KOPT-K1 (cell line): ENCODE measurements at regions not wholly inside any gene's neighbourhood (a gene's known extent, or its start where the extent isn't known, plus 50 kb on each side); places are given as distances from the start of the nearest gene placed in this dataset.

Experiments used
- H3K27ac ChIP-seq: fragments of 200-600 bp; sonication (generic); 2 replicates; pipeline ENCODE4 v1.5.1; 2016; ENCODE audit warnings: antibody characterized with exemption, mild to moderate bottlenecking, low read depth, low read length; ENCODE audit not compliant: poor library complexity, severe bottlenecking
- H3K36me3 ChIP-seq: fragments of 200-600 bp; sonication (generic); 2 replicates; pipeline ENCODE4 v1.5.1; 2017; ENCODE audit warnings: antibody characterized with exemption, mild to moderate bottlenecking, low read length, moderate library complexity; ENCODE audit not compliant: insufficient read depth
- H3K9me3 ChIP-seq: fragments of 200-600 bp; sonication (generic); 2 replicates; pipeline ENCODE4 v1.5.1; 2017; ENCODE audit warnings: antibody characterized with exemption, low read length, mild to moderate bottlenecking; ENCODE audit not compliant: insufficient read depth, poor library complexity, severe bottlenecking

GRCh38 chr11:127273593-127274327, 273.2 kb upstream of the KIRREL3 start:
- Histone ChIP-seq H3K27ac (no peak overlapping the region), H3K36me3 (no peaks in the 10 kb centered on the region)

GRCh38 chr11:127270851-127271250, 270.3 kb upstream of the KIRREL3 start:
- no peaks in the 10 kb centered on the region for H3K36me3 ChIP-seq
- H3K27ac ChIP-seq = no peak overlapping the region
- no peaks in the 10 kb centered on the region for H3K9me3 ChIP-seq

More at GRCh38 chr11:127273593-127274327, 273.2 kb upstream of the KIRREL3 start:
- no peaks in the 10 kb centered on the region for H3K9me3 ChIP-seq

GRCh38 chr11:127269911-127270310, 269.3 kb upstream of the KIRREL3 start:
- no peak overlapping the region for H3K27ac ChIP-seq
- no peaks in the 10 kb centered on the region for H3K9me3 ChIP-seq
- H3K36me3 ChIP-seq = no peaks in the 10 kb centered on the region

- no peaks in the 10 kb centered on the region for H3K36me3 ChIP-seq
Observed at GRCh38 chr11:127268932-127269331, 268.4 kb upstream of the KIRREL3 start.

GRCh38 chr11:127268521-127268920, 268.0 kb upstream of the KIRREL3 start:
- H3K9me3 ChIP-seq = no peaks in the 10 kb centered on the region
- H3K36me3 ChIP-seq = no peaks in the 10 kb centered on the region
- H3K27ac ChIP-seq = no peak overlapping the region

More at GRCh38 chr11:127268932-127269331, 268.4 kb upstream of the KIRREL3 start:
- H3K27ac ChIP-seq = no peak overlapping the region
- no peaks in the 10 kb centered on the region for H3K9me3 ChIP-seq

GRCh38 chr11:127259102-127259501, 258.5 kb upstream of the KIRREL3 start:
- no peak overlapping the region for H3K27ac ChIP-seq
- H3K36me3 ChIP-seq = no peaks in the 10 kb centered on the region
- H3K9me3 ChIP-seq = no peaks in the 10 kb centered on the region

GRCh38 chr11:127255209-127255608, 254.6 kb upstream of the KIRREL3 start:
- Histone ChIP-seq H3K9me3 (no peaks in the 10 kb centered on the region), H3K27ac (no peak overlapping the region), H3K36me3 (no peaks in the 10 kb centered on the region)

GRCh38 chr11:127252321-127252720, 251.8 kb upstream of the KIRREL3 start:
- Histone ChIP-seq H3K36me3 (no peaks in the 10 kb centered on the region), H3K27ac (no peak overlapping the region), H3K9me3 (no peaks in the 10 kb centered on the region)

GRCh38 chr11:127249576-127249975, 249.0 kb upstream of the KIRREL3 start:
- Histone ChIP-seq H3K36me3 (no peaks in the 10 kb centered on the region), H3K27ac (no peak overlapping the region), H3K9me3 (no peaks in the 10 kb centered on the region)

GRCh38 chr11:127248476-127248875, 247.9 kb upstream of the KIRREL3 start:
- H3K36me3 ChIP-seq = no peaks in the 10 kb centered on the region
- no peaks in the 10 kb centered on the region for H3K9me3 ChIP-seq
- no peak overlapping the region for H3K27ac ChIP-seq

- Histone ChIP-seq H3K27ac (no peak overlapping the region), H3K9me3 (no peaks in the 10 kb centered on the region), H3K36me3 (no peaks in the 10 kb centered on the region)
Observed at GRCh38 chr11:127247261-127247851, 246.8 kb upstream of the KIRREL3 start.

GRCh38 chr11:127242676-127243075, 242.1 kb upstream of the KIRREL3 start:
- Histone ChIP-seq H3K36me3 (no peaks in the 10 kb centered on the region), H3K27ac (no peak overlapping the region), H3K9me3 (no peaks in the 10 kb centered on the region)

- Histone ChIP-seq H3K9me3 (no peaks in the 10 kb centered on the region), H3K27ac (no peak overlapping the region), H3K36me3 (no peaks in the 10 kb centered on the region)
Observed at GRCh38 chr11:127238321-127238720, 237.8 kb upstream of the KIRREL3 start.

- Histone ChIP-seq H3K9me3 (no peaks in the 10 kb centered on the region), H3K27ac (no peak overlapping the region), H3K36me3 (no peaks in the 10 kb centered on the region)
Observed at GRCh38 chr11:127236776-127237175, 236.2 kb upstream of the KIRREL3 start.

GRCh38 chr11:127233998-127234397, 233.4 kb upstream of the KIRREL3 start:
- Histone ChIP-seq H3K36me3 (no peaks in the 10 kb centered on the region), H3K27ac (no peak overlapping the region), H3K9me3 (no peaks in the 10 kb centered on the region)

- no peaks in the 10 kb centered on the region for H3K36me3 ChIP-seq
- no peaks in the 10 kb centered on the region for H3K9me3 ChIP-seq
- H3K27ac ChIP-seq = no peak overlapping the region
Observed at GRCh38 chr11:127230392-127230791, 229.8 kb upstream of the KIRREL3 start.
